Kidney (tissue), 13 donors: ENCODE measurements at regions not wholly inside any gene's neighbourhood (a gene's known extent, or its start where the extent isn't known, plus 50 kb on each side); places are given as distances from the start of the nearest gene placed in this dataset.

Experiments
- DNase-seq, 5 donors: peaks; one replicate each; pipeline ENCODE4 v3.0.0-alpha.2; 2013 to 2020
- FAIRE-seq: peaks from 2 replicates; lab custom pipeline; 2012; peaks lifted over from hg19 to GRCh38; lab: Jason Lieb, UNC
- H3K27ac ChIP-seq, 2 donors: one replicate each; pipeline ENCODE4 v1.7.0; 2013; ENCODE audit warnings: low read depth in 2 of 2, low read length in 2 of 2, inconsistent platforms in 1 of 2
- H3K27me3 ChIP-seq: one replicate; pipeline ENCODE4 v1.7.1; 2013; ENCODE audit warnings: low read length, inconsistent platforms; ENCODE audit not compliant: control insufficient read depth, insufficient read depth
- H3K36me3 ChIP-seq, 3 donors: one replicate each; pipeline versions ENCODE4 v1.7.0 to v1.7.1; 2013; ENCODE audit warnings: low read length in 3 of 3, control low read depth in 1 of 3, inconsistent platforms in 1 of 3; ENCODE audit not compliant: insufficient read depth in 3 of 3, control insufficient read depth in 2 of 3
- H3K4me1 ChIP-seq, 3 donors: one replicate each; pipeline versions ENCODE4 v1.7.0 to v1.7.1; 2013; ENCODE audit warnings: low read length in 3 of 3, inconsistent platforms in 1 of 3, low read depth in 1 of 3; ENCODE audit not compliant: control insufficient read depth in 2 of 3, insufficient read depth in 2 of 3
- H3K4me3 ChIP-seq, 3 donors: one replicate each; pipeline versions ENCODE4 v1.7.0 to v1.8.1; 2013; ENCODE audit warnings: low read length in 3 of 3, control low read depth in 1 of 3, inconsistent platforms in 1 of 3
- H3K9ac ChIP-seq, 3 donors: one replicate each; pipeline versions ENCODE4 v1.7.0 to v1.7.1; 2013; ENCODE audit warnings: low read length in 3 of 3, control low read depth in 1 of 3, inconsistent platforms in 1 of 3
- H3K9me3 ChIP-seq, 3 donors: one replicate each; pipeline versions ENCODE4 v1.7.0 to v1.7.1; 2013; ENCODE audit warnings: low read length in 3 of 3, control low read depth in 1 of 3, inconsistent platforms in 1 of 3; ENCODE audit not compliant: control insufficient read depth in 2 of 3, insufficient read depth in 1 of 3
- CTCF ChIP-seq: IDR thresholded peaks from 3 replicates; pipeline ENCODE4 v1.5.1; 2012; ENCODE audit warnings: mild to moderate bottlenecking, moderate library complexity, borderline replicate concordance; ENCODE audit not compliant: insufficient read depth; ENCODE audit errors: extremely low read depth
- intact Hi-C: fragments of 100-400 bp; cut with DNase I; formaldehyde crosslinking; loops from one replicate; pipeline ENCODE4 v1.11.1; 2022
- donor health status: control.
- donor health status: control.
- donor health status: control.
- donor health status: control.
- donor health status: control.
- donor health status: DM: yes; HTN: yes; CAD: no.
- donor health status: Normal renal cell carcinoma (clear cell type).

GRCh38 chr7:17725821-17726220 lies 214.5 kb downstream of the SNX13 start:
- intact Hi-C loops: no loop called here
- Histone ChIP-seq H3K9me3 (no peaks in the 10 kb centered on the region), H3K4me3 (no peak overlapping the region), H3K9ac (no peak overlapping the region), H3K36me3 (no peaks in the 10 kb centered on the region), H3K27me3 (no peaks in the 10 kb centered on the region), H3K4me1 (no peaks in the 10 kb centered on the region), H3K27ac (no peak overlapping the region)
- no peak for TF ChIP-seq CTCF
- FAIRE-seq: no peak
- peak in 2 of 5 donors; percentile 10 to 53 for DNase-seq

GRCh38 chr7:17732083-17732482 lies 208.2 kb downstream of the SNX13 start:
- no peak overlapping the region for H3K9ac ChIP-seq

More at GRCh38 chr7:17732083-17732482, 208.2 kb downstream of the SNX13 start:
- H3K9me3 ChIP-seq: no peaks in the 10 kb centered on the region
- H3K4me3 ChIP-seq: no peak overlapping the region
- H3K4me1 ChIP-seq: no peaks in the 10 kb centered on the region
- H3K36me3 ChIP-seq: no peaks in the 10 kb centered on the region
- FAIRE-seq: no peak
- H3K27me3 ChIP-seq: no peaks in the 10 kb centered on the region
- intact Hi-C loops: no loop called here
- no peak for TF ChIP-seq CTCF
- no peak for DNase-seq
- no peak overlapping the region for H3K27ac ChIP-seq
